ENCODE measurements at regions not wholly inside any gene's neighbourhood (a gene's known extent, or its start where the extent isn't known, plus 50 kb on each side); places are given as distances from the start of the nearest gene placed in this dataset.
A peak's percentile ranks its signal among the peaks of the same experiment; 100 is the strongest.
"Not testable (repeated sequence)": the region's sequence is repeated elsewhere in the genome, so short reads cannot be mapped to it uniquely, and the experiment has no call there.

DNA sequence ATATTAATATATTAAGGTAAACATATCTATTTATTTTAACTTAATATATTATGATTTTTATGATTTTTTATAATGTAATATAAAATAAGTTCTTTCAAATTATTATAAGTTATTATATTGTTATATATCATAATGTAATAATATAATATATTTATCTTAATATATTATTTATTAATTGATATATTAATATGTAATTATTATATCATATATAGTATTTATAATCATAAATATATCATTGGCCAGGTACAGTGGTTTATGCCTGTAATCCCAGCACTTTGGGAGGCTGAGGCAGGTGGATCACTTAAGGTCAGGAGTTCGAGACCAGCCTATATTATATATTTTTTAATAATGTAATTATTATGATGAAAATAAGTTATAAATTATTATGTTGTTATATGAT is 118.1 kb downstream of the MPP7 start:
- Histone ChIP-seq H3K36me3 (ENCODE audit: insufficient read depth, low read length) (no peaks in the 10 kb centered on the region), H3K79me2 (ENCODE audit: low read length) (no peaks in the 10 kb centered on the region), H4K20me1 (ENCODE audit: insufficient read depth, low read depth, low read length) (no peaks in the 10 kb centered on the region), H3K9ac (ENCODE audit: low read length) (no peak overlapping the region), H3K27me3 (ENCODE audit: low read length) (no peaks in the 10 kb centered on the region), H3K9me2 (replicated peaks; ENCODE audit: insufficient read depth, low read length) (no peaks in the 10 kb centered on the region), H3K27ac (ENCODE audit: low read length) (no peak overlapping the region), H3K9me3 (ENCODE audit: low read length) (no peaks in the 10 kb centered on the region), H3K4me1 (ENCODE audit: low read length) (no peaks in the 10 kb centered on the region), H3K4me3 (ENCODE audit: low read length) (no peak overlapping the region), H2AFZ (ENCODE audit: low read length) (no peak overlapping the region), H3K4me2 (ENCODE audit: low read depth, low read length, poor library complexity, severe bottlenecking) (no peak overlapping the region)
- DNase-seq, result no peak

DNA sequence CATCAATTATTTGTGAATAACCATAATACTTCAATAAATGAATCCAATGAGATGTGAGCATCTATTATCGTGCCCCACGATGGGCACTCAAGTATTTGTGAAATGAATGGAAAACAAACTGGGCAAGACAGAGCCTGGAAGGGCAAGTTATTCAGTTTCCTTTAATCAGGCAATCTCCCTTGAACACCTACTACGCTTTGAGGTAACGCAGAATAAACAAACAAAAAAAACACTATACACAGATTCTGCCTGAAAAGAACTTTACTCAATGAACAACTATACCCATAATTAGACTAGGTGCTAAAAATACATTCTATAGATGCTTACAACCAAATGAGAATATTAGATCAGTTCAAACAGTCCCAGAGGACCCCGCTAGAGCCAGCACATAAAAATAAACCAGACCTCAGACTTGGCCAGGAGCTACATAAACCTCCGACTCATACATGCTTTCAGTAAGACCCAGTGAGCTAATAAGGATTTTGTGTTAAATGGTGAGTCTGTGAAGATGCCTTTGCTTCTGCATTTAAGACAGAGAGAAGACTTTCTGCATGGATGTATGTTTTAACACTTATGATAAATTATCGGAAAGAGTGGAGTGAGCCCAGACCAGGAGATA is 121.3 kb downstream of the MPP7 start:
- H3K79me2 ChIP-seq (ENCODE audit: low read length), result no peaks in the 10 kb centered on the region
- no peaks in the 10 kb centered on the region for H3K27me3 ChIP-seq (ENCODE audit: low read length)
- H4K20me1 ChIP-seq (ENCODE audit: insufficient read depth, low read depth, low read length), result no peaks in the 10 kb centered on the region
- H3K9me2 ChIP-seq (replicated peaks; ENCODE audit: insufficient read depth, low read length), result no peaks in the 10 kb centered on the region
- no peak overlapping the region for H2AFZ ChIP-seq (ENCODE audit: low read length)
- peaks cover 5% of the 10 kb centered on the region for H3K4me1 ChIP-seq (ENCODE audit: low read length)
- no peak overlapping the region for H3K4me2 ChIP-seq (ENCODE audit: low read depth, low read length, poor library complexity, severe bottlenecking)
- H3K4me3 ChIP-seq (ENCODE audit: low read length), result no peak overlapping the region
- no peak overlapping the region for H3K9ac ChIP-seq (ENCODE audit: low read length)
- no peaks in the 10 kb centered on the region for H3K36me3 ChIP-seq (ENCODE audit: insufficient read depth, low read length)
- no peak overlapping the region for H3K27ac ChIP-seq (ENCODE audit: low read length)
- DNase-seq, result no peak
- no peaks in the 10 kb centered on the region for H3K9me3 ChIP-seq (ENCODE audit: low read length)

DNA sequence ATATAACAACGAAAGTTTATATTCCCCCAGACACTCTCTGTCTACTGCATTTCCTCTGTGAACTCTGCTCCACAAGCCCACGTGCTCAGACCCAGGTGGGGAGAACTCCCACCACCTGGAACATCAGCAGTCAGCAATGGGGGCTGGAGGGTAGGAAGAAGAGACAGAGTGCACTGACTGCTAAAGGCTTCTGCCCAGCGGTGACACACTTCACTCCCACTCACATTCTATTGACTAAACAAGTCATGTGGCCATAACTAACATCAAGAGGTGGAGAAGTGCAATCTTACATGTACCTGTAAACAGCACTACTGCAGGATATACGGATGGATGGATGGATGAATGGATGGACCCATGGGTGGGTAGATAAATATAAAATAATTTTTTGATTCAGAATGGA is 122.2 kb downstream of the MPP7 start:
- no peaks in the 10 kb centered on the region for H3K36me3 ChIP-seq (ENCODE audit: insufficient read depth, low read length)
- no peaks in the 10 kb centered on the region for H3K9me2 ChIP-seq (replicated peaks; ENCODE audit: insufficient read depth, low read length)
- no peaks in the 10 kb centered on the region for H3K27me3 ChIP-seq (ENCODE audit: low read length)
- H3K27ac ChIP-seq (ENCODE audit: low read length), result no peak overlapping the region
- no peak overlapping the region for H2AFZ ChIP-seq (ENCODE audit: low read length)
- no peaks in the 10 kb centered on the region for H4K20me1 ChIP-seq (ENCODE audit: insufficient read depth, low read depth, low read length)
- H3K9me3 ChIP-seq (ENCODE audit: low read length), result no peaks in the 10 kb centered on the region
- no peak overlapping the region for H3K4me2 ChIP-seq (ENCODE audit: low read depth, low read length, poor library complexity, severe bottlenecking)
- no peak for DNase-seq
- no peak overlapping the region for H3K4me3 ChIP-seq (ENCODE audit: low read length)
- H3K79me2 ChIP-seq (ENCODE audit: low read length), result no peaks in the 10 kb centered on the region
- no peak overlapping the region for H3K9ac ChIP-seq (ENCODE audit: low read length)
- peaks cover 5% of the 10 kb centered on the region for H3K4me1 ChIP-seq (ENCODE audit: low read length)

DNA sequence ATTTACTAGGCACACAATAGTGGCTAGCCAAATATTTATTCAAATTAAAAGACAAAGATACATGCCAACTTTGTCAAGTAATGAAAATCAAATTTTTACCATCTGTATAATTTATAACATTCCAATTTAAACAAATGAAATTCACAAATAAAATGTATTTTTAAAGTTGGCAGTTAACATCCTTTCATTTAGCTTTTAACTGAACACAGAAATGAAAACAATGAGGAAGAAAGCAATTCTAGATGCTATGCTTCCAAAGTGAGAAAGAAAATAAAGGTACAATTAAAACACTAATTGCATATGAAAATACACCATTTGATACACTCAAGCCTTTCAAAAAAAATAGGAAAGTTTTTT is 123.1 kb downstream of the MPP7 start:
- Histone ChIP-seq H4K20me1 (ENCODE audit: insufficient read depth, low read depth, low read length) (no peaks in the 10 kb centered on the region), H2AFZ (ENCODE audit: low read length) (no peak overlapping the region), H3K4me3 (ENCODE audit: low read length) (no peak overlapping the region), H3K79me2 (ENCODE audit: low read length) (no peaks in the 10 kb centered on the region), H3K9ac (ENCODE audit: low read length) (no peak overlapping the region), H3K4me1 (ENCODE audit: low read length) (peaks cover 5% of the 10 kb centered on the region), H3K9me2 (replicated peaks; ENCODE audit: insufficient read depth, low read length) (no peaks in the 10 kb centered on the region), H3K27ac (ENCODE audit: low read length) (no peak overlapping the region), H3K27me3 (ENCODE audit: low read length) (no peaks in the 10 kb centered on the region), H3K9me3 (ENCODE audit: low read length) (no peaks in the 10 kb centered on the region), H3K4me2 (ENCODE audit: low read depth, low read length, poor library complexity, severe bottlenecking) (no peak overlapping the region), H3K36me3 (ENCODE audit: insufficient read depth, low read length) (no peaks in the 10 kb centered on the region)
- DNase-seq, result no peak

DNA sequence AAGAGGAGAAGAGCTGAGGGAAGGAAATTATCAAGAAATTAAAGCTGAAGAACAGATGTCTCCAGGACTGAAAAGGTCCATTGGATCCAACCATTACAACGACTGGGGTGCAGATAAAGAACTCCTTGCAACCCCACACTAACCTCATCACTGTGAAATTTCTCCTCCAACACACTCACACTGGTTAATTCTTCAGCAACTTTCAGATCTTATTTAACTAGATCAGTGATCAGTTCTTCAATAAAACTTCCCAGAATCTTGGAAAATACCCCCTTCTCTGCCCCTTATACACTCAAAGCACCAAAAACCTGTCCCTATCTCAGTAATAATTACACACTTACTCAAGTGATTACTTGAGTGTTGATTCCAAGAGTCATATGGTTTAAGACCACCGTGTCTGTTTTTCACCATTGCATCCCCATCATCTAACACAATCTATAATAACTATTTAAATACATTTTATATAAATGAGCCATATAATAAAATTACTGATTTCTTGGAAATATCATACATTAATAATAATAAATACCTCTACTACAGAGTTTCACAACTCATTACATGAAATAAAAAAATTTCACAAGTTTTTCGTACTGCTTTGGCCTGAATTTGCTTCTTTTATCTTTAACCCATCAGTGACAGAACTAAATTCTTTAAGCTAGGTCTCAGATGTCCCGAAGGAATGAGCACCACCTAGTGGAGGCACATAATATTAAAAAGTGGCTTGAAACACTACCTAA is 123.7 kb downstream of the MPP7 start:
- Histone ChIP-seq H3K36me3 (ENCODE audit: insufficient read depth, low read length) (no peaks in the 10 kb centered on the region), H3K4me2 (ENCODE audit: low read depth, low read length, poor library complexity, severe bottlenecking) (peak overlapping the region; percentile 41), H4K20me1 (ENCODE audit: insufficient read depth, low read depth, low read length) (no peaks in the 10 kb centered on the region), H3K4me1 (ENCODE audit: low read length) (peaks cover 5% of the 10 kb centered on the region), H3K9me2 (replicated peaks; ENCODE audit: insufficient read depth, low read length) (no peaks in the 10 kb centered on the region), H2AFZ (ENCODE audit: low read length) (peak overlapping the region; percentile 55), H3K27me3 (ENCODE audit: low read length) (no peaks in the 10 kb centered on the region), H3K4me3 (ENCODE audit: low read length) (no peak overlapping the region), H3K79me2 (ENCODE audit: low read length) (no peaks in the 10 kb centered on the region), H3K9me3 (ENCODE audit: low read length) (no peaks in the 10 kb centered on the region), H3K9ac (ENCODE audit: low read length) (no peak overlapping the region), H3K27ac (ENCODE audit: low read length) (no peak overlapping the region)
- DNase-seq, result peak; percentile 79

DNA sequence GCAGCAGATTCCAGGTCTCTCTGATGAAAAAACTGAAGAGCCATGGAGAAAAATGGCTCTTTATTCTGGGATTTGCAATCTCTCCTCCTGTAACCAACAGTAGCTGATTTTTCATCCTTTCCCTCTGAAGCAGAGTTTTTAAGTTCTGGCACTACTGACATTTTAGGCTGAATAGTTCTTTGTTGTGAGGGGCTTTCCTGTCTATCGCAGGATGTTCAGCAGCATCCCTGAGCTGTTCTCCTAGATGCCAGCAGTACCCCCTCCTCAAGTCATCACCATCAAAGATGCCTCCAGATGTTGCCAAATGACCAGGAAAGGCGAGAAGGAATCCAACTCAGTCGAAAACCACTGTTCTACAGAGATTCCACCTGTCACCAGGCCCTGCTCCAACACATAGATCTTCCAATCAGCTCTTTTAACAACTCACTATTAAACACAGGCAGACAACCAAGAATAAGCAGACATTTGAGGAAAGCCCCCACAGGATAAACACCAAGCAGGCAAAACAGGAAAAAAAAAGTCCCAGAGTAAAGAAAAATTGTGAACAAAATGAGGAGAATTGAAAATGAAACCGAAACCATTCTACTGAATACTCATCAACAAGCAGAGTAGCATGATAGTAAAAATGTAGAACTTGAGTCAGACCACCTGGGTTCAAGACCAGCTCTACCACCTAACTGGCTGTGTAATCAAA is 124.8 kb downstream of the MPP7 start:
- Histone ChIP-seq H2AFZ (ENCODE audit: low read length) (peak overlapping the region; percentile 55; the same call in 1 of the 2 replicates), H3K4me2 (ENCODE audit: low read depth, low read length, poor library complexity, severe bottlenecking) (peak overlapping the region; percentile 41), H3K79me2 (ENCODE audit: low read length) (no peaks in the 10 kb centered on the region), H3K27ac (ENCODE audit: low read length) (no peak overlapping the region), H3K27me3 (ENCODE audit: low read length) (no peaks in the 10 kb centered on the region), H3K4me1 (ENCODE audit: low read length) (peaks cover 5% of the 10 kb centered on the region), H3K9ac (ENCODE audit: low read length) (no peak overlapping the region), H3K4me3 (ENCODE audit: low read length) (no peak overlapping the region), H4K20me1 (ENCODE audit: insufficient read depth, low read depth, low read length) (no peaks in the 10 kb centered on the region), H3K36me3 (ENCODE audit: insufficient read depth, low read length) (no peaks in the 10 kb centered on the region), H3K9me3 (ENCODE audit: low read length) (no peaks in the 10 kb centered on the region), H3K9me2 (replicated peaks; ENCODE audit: insufficient read depth, low read length) (no peaks in the 10 kb centered on the region)
- DNase-seq, result no peak

DNA sequence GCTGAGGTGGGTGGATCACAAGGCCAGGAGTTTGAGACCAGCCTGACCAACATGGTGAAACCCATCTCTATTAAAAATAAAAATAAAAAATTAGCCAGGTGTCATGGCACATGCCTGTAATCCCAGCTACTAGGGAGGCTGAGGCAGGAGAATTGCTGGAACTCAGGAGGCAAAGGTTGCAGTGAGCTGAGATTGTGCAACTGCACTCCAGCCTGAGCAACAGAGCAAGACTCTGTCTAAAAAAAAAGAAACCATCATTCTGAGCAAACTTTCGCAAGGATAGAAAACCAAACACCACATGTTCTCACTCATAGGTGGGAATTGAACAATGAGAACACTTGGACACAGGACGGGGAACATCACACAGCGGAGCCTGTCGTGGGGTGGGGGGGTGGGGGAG is 126.4 kb downstream of the MPP7 start:
- H3K9ac ChIP-seq (ENCODE audit: low read length); DNase-seq; H3K4me3 ChIP-seq (ENCODE audit: low read length); H4K20me1 ChIP-seq (ENCODE audit: insufficient read depth, low read depth, low read length); H3K27ac ChIP-seq (ENCODE audit: low read length); H2AFZ ChIP-seq (ENCODE audit: low read length); H3K4me1 ChIP-seq (ENCODE audit: low read length); H3K9me3 ChIP-seq (ENCODE audit: low read length); H3K27me3 ChIP-seq (ENCODE audit: low read length); H3K36me3 ChIP-seq (ENCODE audit: insufficient read depth, low read length); H3K79me2 ChIP-seq (ENCODE audit: low read length); H3K4me2 ChIP-seq (ENCODE audit: low read depth, low read length, poor library complexity, severe bottlenecking); H3K9me2 ChIP-seq (replicated peaks; ENCODE audit: insufficient read depth, low read length): not testable (repeated sequence)

DNA sequence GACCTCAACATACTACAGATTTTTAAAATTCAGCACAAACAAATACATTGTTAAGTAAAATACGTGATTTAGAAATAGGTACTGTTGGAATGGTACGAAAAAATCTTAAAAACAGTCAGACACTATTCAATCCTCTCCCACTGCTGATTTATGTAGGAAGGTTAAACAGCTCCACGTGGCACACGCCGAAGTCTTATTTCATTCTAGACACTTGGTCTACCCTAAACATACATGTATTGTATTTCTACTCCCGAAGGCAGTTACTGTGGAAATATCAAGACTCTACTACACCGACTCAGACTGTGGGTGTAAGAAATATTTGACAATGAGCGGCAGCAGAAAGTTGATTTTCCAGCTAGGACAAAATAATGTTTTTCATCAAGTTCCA is 130.6 kb downstream of the MPP7 start:
- DNase-seq, result no peak
- H3K4me1 ChIP-seq (ENCODE audit: low read length), result no peaks in the 10 kb centered on the region
- H3K9me3 ChIP-seq (ENCODE audit: low read length), result no peaks in the 10 kb centered on the region
- H3K9ac ChIP-seq (ENCODE audit: low read length), result no peak overlapping the region
- no peak overlapping the region for H2AFZ ChIP-seq (ENCODE audit: low read length)
- no peak overlapping the region for H3K27ac ChIP-seq (ENCODE audit: low read length)
- no peaks in the 10 kb centered on the region for H3K79me2 ChIP-seq (ENCODE audit: low read length)
- H3K4me3 ChIP-seq (ENCODE audit: low read length), result no peak overlapping the region
- H3K27me3 ChIP-seq (ENCODE audit: low read length), result no peaks in the 10 kb centered on the region
- H4K20me1 ChIP-seq (ENCODE audit: insufficient read depth, low read depth, low read length), result no peaks in the 10 kb centered on the region
- no peaks in the 10 kb centered on the region for H3K9me2 ChIP-seq (replicated peaks; ENCODE audit: insufficient read depth, low read length)
- no peaks in the 10 kb centered on the region for H3K36me3 ChIP-seq (ENCODE audit: insufficient read depth, low read length)
- H3K4me2 ChIP-seq (ENCODE audit: low read depth, low read length, poor library complexity, severe bottlenecking), result no peak overlapping the region
